Activated CD4-positive, alpha-beta T cell treated with anti-CD3 and anti-CD28 coated beads, Interleukin-2, amount 10 ng/mL, durations not matched to agents 7 days and 5 days (primary cell): ENCODE measurements at regions not wholly inside any gene's neighbourhood (a gene's known extent, or its start where the extent isn't known, plus 50 kb on each side); places are given as distances from the start of the nearest gene placed in this dataset.

Experiments used
- CTCF ChIA-PET: fragments of 350-600 bp; sonication (Branson Sonifier 250); formaldehyde crosslinking; loops from one replicate; lab custom pipeline; 2021; ENCODE audit warnings: antibody characterized with exemption; lab: Charles Lee
- POLR2A ChIA-PET: fragments of 350-600 bp; sonication (Branson Sonifier 250); formaldehyde crosslinking; loops from one replicate; lab custom pipeline; 2021; ENCODE audit warnings: antibody characterized with exemption; lab: Charles Lee
- DNase-seq: peaks from one replicate; pipeline ENCODE4 v3.0.0-alpha.2; 2020
- H3K27ac Mint-ChIP-seq: one replicate; pipeline ENCODE4 v1.8.0; 2021; ENCODE audit warnings: mild to moderate bottlenecking, moderate library complexity, mixed read lengths
- H3K27me3 Mint-ChIP-seq: one replicate; pipeline ENCODE4 v1.8.0; 2021; ENCODE audit warnings: mixed read lengths
- H3K36me3 Mint-ChIP-seq: one replicate; pipeline ENCODE4 v1.8.0; 2021; ENCODE audit warnings: low read depth, mixed read lengths
- H3K4me1 Mint-ChIP-seq: one replicate; pipeline ENCODE4 v1.8.0; 2021; ENCODE audit warnings: mixed read lengths
- H3K4me3 Mint-ChIP-seq: one replicate; pipeline ENCODE4 v1.8.0; 2021; ENCODE audit warnings: mild to moderate bottlenecking, moderate library complexity, mixed read lengths
- H3K9me3 Mint-ChIP-seq: one replicate; pipeline ENCODE4 v1.8.0; 2021; ENCODE audit warnings: mixed read lengths

GRCh38 chr2:16166327-16166981 is 226.1 kb downstream of the MYCN start:
- ChIA-PET POLR2A (no interaction called here), CTCF (no interaction called here)
- Mint-ChIP-seq H3K27me3 (no peaks in the 10 kb centered on the region), H3K27ac (no peak overlapping the region), H3K4me1 (no peaks in the 10 kb centered on the region), H3K4me3 (no peak overlapping the region), H3K9me3 (no peaks in the 10 kb centered on the region), H3K36me3 (no peaks in the 10 kb centered on the region)
- DNase-seq = no peak

- Mint-ChIP-seq H3K9me3 (no peaks in the 10 kb centered on the region), H3K27ac (no peak overlapping the region), H3K36me3 (no peaks in the 10 kb centered on the region), H3K4me3 (no peak overlapping the region), H3K27me3 (no peaks in the 10 kb centered on the region), H3K4me1 (no peaks in the 10 kb centered on the region)
- CTCF ChIA-PET = no interaction called here
- no peak for DNase-seq
- POLR2A ChIA-PET = no interaction called here
These were observed 225.4 kb downstream of the MYCN start for GRCh38 chr2:16165518-16166326.

- Mint-ChIP-seq H3K27ac (no peak overlapping the region), H3K4me3 (no peak overlapping the region), H3K4me1 (no peaks in the 10 kb centered on the region), H3K27me3 (no peaks in the 10 kb centered on the region), H3K9me3 (no peaks in the 10 kb centered on the region), H3K36me3 (no peaks in the 10 kb centered on the region)
- DNase-seq = no peak
- CTCF ChIA-PET = no interaction called here
- POLR2A ChIA-PET = no interaction called here
These were observed 222.2 kb downstream of the MYCN start for GRCh38 chr2:16162491-16163040.

GRCh38 chr2:16161768-16162490 is 221.6 kb downstream of the MYCN start:
- no peaks in the 10 kb centered on the region for H3K4me1 Mint-ChIP-seq
- H3K27ac Mint-ChIP-seq = no peak overlapping the region
- ChIA-PET POLR2A (no interaction called here), CTCF (no interaction called here)
- H3K27me3 Mint-ChIP-seq = no peaks in the 10 kb centered on the region
- no peaks in the 10 kb centered on the region for H3K9me3 Mint-ChIP-seq
- no peaks in the 10 kb centered on the region for H3K36me3 Mint-ChIP-seq
- no peak overlapping the region for H3K4me3 Mint-ChIP-seq
- DNase-seq = no peak

DNA sequence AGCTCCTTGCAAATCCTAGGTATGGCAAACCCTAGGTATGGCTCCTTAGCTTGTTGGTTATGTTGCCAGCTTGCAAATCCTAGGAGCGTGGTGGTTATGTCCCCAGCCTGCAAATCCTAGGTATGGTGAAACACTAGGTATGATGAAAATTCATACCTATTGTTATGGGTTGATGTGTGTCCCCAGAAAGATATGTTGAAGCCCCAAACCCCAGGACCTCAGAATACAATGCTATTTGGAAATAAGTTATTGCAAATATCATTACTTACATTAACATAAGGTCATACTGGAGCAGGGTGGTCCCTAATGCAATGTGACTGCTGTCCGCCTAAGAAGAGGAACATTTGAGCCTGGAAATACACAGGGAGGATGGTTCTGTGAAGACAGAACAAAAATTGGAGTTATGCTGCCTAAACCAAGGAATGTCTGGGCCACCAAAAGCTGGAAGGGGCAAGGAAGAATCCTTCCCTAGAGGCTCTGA is 220.8 kb downstream of the MYCN start:
- Mint-ChIP-seq H3K4me3 (no peak overlapping the region), H3K27me3 (no peaks in the 10 kb centered on the region), H3K36me3 (no peaks in the 10 kb centered on the region), H3K9me3 (no peaks in the 10 kb centered on the region), H3K27ac (no peak overlapping the region), H3K4me1 (no peaks in the 10 kb centered on the region)
- POLR2A ChIA-PET = no interaction called here
- no peak for DNase-seq
- CTCF ChIA-PET = interaction anchor here (1.4 kb wide), 1 partner anchor 10 kb away, joined by 3 read pairs; no protein-coding TSS in a partner anchor

- Mint-ChIP-seq H3K9me3 (no peaks in the 10 kb centered on the region), H3K27ac (no peak overlapping the region), H3K4me1 (no peaks in the 10 kb centered on the region), H3K27me3 (no peaks in the 10 kb centered on the region), H3K4me3 (no peak overlapping the region), H3K36me3 (no peaks in the 10 kb centered on the region)
- CTCF ChIA-PET = interaction anchor here (1.4 kb wide), 1 partner anchor 10 kb away, joined by 3 read pairs; no protein-coding TSS in a partner anchor
- no peak for DNase-seq
- POLR2A ChIA-PET = no interaction called here
These were observed 220.1 kb downstream of the MYCN start for GRCh38 chr2:16160281-16161084.

GRCh38 chr2:16156411-16156810 is 216.1 kb downstream of the MYCN start:
- no peak for DNase-seq
- Mint-ChIP-seq H3K27ac (no peak overlapping the region), H3K4me3 (no peak overlapping the region), H3K27me3 (no peaks in the 10 kb centered on the region), H3K4me1 (no peaks in the 10 kb centered on the region), H3K36me3 (no peaks in the 10 kb centered on the region), H3K9me3 (no peaks in the 10 kb centered on the region)
- ChIA-PET CTCF (no interaction called here), POLR2A (no interaction called here)

DNA sequence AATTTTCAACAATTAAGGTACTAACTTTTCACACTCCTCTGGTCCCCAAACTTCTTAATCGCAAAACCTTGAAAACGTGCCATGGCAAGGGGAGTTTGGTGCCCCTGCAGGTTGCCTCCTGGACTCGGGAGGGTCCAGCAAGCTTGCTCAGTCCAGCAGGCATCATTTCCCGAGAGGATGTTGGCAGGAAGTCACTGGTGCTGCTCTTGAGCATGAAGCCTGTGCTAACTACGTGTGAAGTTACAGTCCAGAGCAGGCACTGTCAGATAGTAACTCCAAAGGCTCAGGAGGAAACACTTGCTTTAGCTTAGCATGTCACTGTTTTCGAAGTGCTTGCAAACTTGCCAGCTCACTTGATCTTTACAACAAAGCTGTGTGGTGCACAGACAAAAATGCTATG is 215.4 kb downstream of the MYCN start:
- no peak overlapping the region for H3K4me3 Mint-ChIP-seq

DNA sequence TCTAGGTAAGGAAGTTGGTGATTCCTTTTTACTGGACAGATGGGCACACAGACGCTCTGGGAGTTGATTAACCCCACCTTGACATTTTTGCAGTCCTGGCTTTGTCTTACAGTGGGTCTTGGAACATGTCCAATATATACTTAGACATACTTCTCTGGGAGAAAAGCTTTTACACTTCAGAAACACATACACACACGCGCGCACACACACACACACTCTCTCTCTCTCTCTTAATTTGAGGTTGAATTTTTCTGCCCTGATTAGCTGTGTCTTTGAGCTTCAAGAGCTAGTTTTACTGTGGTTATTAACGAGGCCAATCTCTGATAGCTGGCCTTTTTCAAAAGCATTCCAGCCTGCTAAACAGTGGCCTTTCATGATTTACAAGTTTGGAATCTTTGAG is 215.0 kb downstream of the MYCN start:
- Mint-ChIP-seq H3K27ac (no peak overlapping the region), H3K36me3 (no peaks in the 10 kb centered on the region), H3K9me3 (no peaks in the 10 kb centered on the region), H3K27me3 (no peaks in the 10 kb centered on the region), H3K4me1 (no peaks in the 10 kb centered on the region), H3K4me3 (no peak overlapping the region)
- no peak for DNase-seq
- CTCF ChIA-PET = no interaction called here
- POLR2A ChIA-PET = no interaction called here

More for the DNA sequence above, 215.4 kb downstream of the MYCN start:
- CTCF ChIA-PET = no interaction called here
- Mint-ChIP-seq H3K27ac (no peak overlapping the region), H3K36me3 (no peaks in the 10 kb centered on the region), H3K27me3 (no peaks in the 10 kb centered on the region), H3K9me3 (no peaks in the 10 kb centered on the region), H3K4me1 (no peaks in the 10 kb centered on the region)
- POLR2A ChIA-PET = no interaction called here
- no peak for DNase-seq

GRCh38 chr2:16154501-16155280 is 214.3 kb downstream of the MYCN start:
- Mint-ChIP-seq H3K36me3 (no peaks in the 10 kb centered on the region), H3K27ac (no peak overlapping the region), H3K4me3 (no peak overlapping the region), H3K9me3 (no peaks in the 10 kb centered on the region), H3K27me3 (no peaks in the 10 kb centered on the region), H3K4me1 (no peaks in the 10 kb centered on the region)
- DNase-seq = no peak
- ChIA-PET CTCF (no interaction called here), POLR2A (no interaction called here)

- Mint-ChIP-seq H3K4me3 (no peak overlapping the region), H3K36me3 (no peaks in the 10 kb centered on the region), H3K9me3 (no peaks in the 10 kb centered on the region), H3K4me1 (no peaks in the 10 kb centered on the region), H3K27ac (no peak overlapping the region), H3K27me3 (no peaks in the 10 kb centered on the region)
- DNase-seq = no peak
- ChIA-PET POLR2A (no interaction called here), CTCF (interaction anchor here (0.7 kb wide), 1 partner anchor 398 kb away, joined by 3 read pairs; no protein-coding TSS in a partner anchor)
These were observed 213.7 kb downstream of the MYCN start for GRCh38 chr2:16154061-16154460.

- Mint-ChIP-seq H3K4me1 (no peaks in the 10 kb centered on the region), H3K36me3 (no peaks in the 10 kb centered on the region), H3K4me3 (no peak overlapping the region), H3K9me3 (no peaks in the 10 kb centered on the region), H3K27ac (no peak overlapping the region), H3K27me3 (no peaks in the 10 kb centered on the region)
- DNase-seq = no peak
- ChIA-PET POLR2A (no interaction called here), CTCF (interaction anchor here (0.7 kb wide), 1 partner anchor 397 kb away, joined by 3 read pairs; no protein-coding TSS in a partner anchor)
These were observed 213.3 kb downstream of the MYCN start for GRCh38 chr2:16153754-16154035.
